Ectodermal cell (in vitro differentiated cells): ENCODE measurements at regions not wholly inside any gene's neighbourhood (a gene's known extent, or its start where the extent isn't known, plus 50 kb on each side); places are given as distances from the start of the nearest gene placed in this dataset.

Experiments used
- H3K27ac ChIP-seq: 2 replicates; pipeline ENCODE4 v1.7.0; 2013; ENCODE audit warnings: mild to moderate bottlenecking, low read depth, low read length; ENCODE audit not compliant: insufficient read depth, poor library complexity, severe bottlenecking
- H3K27me3 ChIP-seq: 2 replicates; pipeline ENCODE4 v1.7.0; 2013; ENCODE audit warnings: mild to moderate bottlenecking, low read length; ENCODE audit not compliant: insufficient read depth, control insufficient read depth, poor library complexity, severe bottlenecking
- H3K36me3 ChIP-seq: one replicate; pipeline ENCODE4 v1.7.0; 2013; ENCODE audit warnings: low read length; ENCODE audit not compliant: control insufficient read depth, insufficient read depth
- H3K4me1 ChIP-seq: one replicate; pipeline ENCODE4 v1.7.0; 2013; ENCODE audit warnings: low read length; ENCODE audit not compliant: control insufficient read depth, insufficient read depth
- H3K4me3 ChIP-seq: 2 replicates; pipeline ENCODE4 v1.7.0; 2013; ENCODE audit warnings: low read depth, low read length, control low read depth; ENCODE audit not compliant: insufficient read depth
- H3K9me3 ChIP-seq: 2 replicates; pipeline ENCODE4 v1.7.0; 2013; ENCODE audit warnings: mild to moderate bottlenecking, low read length, moderate library complexity; ENCODE audit not compliant: control insufficient read depth
- WGBS, 2 experiments: methylation state at CpG; one replicate each; pipeline ENCODE4 v1.1.7; 2013; ENCODE audit warnings: missing lambda C conversion rate in 2 of 2; 5-methylcytosine and 5-hydroxymethylcytosine counted together

DNA sequence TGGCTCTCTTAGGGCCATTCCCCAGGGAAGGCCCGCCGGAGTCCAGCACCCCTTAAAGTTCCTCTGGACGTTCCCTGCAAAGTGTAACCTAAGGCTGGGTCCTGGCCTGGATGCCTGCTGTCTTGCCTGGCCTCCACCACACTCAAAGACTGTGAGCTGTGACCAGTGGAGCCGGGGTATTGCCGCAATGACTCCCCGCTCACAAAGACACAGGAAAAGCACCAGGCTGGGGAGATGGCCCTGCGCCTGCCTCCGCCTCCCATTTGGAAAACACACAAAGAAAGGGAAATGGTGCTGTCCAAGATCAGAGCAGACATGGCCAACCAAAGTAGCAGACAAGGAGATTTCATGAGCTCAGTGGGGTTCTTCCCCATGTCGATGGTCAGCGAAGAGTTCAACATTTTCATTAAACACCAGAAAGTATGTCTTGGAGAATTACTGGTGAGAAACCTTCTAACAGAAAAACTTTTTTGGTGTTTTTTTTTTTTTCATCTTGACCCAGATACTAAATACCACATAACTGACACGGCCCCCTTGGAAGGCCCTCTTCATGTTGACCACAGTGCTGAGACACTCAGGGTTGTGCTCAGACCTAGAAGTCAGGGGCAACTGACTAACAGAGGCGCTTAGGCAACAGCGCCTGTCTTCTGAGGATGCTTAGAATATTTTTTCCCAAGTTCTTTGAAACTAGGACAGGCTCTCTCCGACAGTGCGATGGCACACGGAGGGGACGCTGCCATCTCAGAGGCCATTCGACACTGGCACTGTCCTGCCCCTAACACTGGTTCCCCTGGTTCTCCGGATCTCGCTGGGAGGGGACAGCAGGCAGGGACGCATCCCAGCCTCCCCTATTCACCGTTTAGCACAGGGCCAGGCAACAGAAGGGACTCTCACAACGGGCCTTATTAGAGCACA lies 226.4 kb upstream of the ID2 start:
- WGBS, 2 experiments: 92% methylated on average over 23 of the region's 23 CpGs
- Histone ChIP-seq H3K36me3 (no peaks in the 10 kb centered on the region), H3K9me3 (no peaks in the 10 kb centered on the region), H3K4me1 (no peaks in the 10 kb centered on the region), H3K4me3 (no peak overlapping the region), H3K27ac (no peak overlapping the region), H3K27me3 (no peaks in the 10 kb centered on the region)

DNA sequence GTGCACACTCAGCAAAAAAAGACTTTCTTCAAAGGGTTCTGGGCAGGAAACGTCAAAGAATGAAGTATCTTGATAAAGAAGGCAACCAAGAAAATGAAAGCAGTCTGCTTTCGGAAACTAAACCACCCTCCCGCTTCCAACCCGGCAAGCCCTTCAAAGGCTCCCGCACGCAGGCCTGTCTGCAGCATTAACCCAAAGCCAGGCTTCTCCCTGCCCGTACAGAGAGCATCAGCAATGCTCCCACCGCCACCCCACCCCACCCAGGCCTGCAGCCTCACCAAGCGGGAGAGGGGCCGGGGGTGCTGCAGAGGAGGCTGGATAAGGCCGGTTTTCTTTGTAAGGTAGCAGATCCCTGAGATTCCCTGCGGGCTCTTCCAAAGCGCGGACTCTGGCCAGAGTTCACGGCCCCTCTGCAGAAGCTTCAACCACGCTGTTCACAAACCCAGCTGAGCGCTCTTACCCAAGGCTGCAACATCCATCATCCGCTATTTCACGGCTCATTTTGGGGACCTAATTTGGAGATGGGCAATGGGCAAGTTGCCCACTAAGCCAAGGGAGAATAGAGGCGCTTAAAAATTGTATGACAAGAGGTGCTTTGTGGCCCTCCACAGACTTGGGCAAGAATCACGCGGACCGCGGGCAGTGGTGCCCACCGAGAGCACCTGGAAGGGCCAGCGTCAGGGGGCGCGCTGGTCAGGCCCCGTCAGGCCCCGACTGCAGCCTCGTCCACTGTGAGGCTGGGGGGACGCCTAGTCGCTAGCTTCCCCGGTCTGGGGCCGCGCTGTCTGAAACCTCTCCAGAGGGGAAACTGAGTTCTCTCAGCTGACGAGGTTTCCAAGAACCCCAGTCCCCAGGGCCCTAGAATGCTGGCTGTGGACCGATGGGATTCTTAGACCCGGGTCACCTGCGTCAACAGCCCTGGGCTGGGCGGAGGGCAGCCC lies 225.4 kb upstream of the ID2 start:
- no peak overlapping the region for H3K4me3 ChIP-seq
- no peak overlapping the region for H3K27ac ChIP-seq
- 94 to 95% methylated on average over 41 of the region's 41 CpGs for WGBS, 2 experiments
- no peaks in the 10 kb centered on the region for H3K9me3 ChIP-seq
- no peaks in the 10 kb centered on the region for H3K27me3 ChIP-seq
- no peaks in the 10 kb centered on the region for H3K4me1 ChIP-seq
- no peaks in the 10 kb centered on the region for H3K36me3 ChIP-seq

GRCh38 chr2:8457092-8457481 lies 224.8 kb upstream of the ID2 start:
- H3K36me3 ChIP-seq: no peaks in the 10 kb centered on the region
- no peak overlapping the region for H3K4me3 ChIP-seq
- H3K27me3 ChIP-seq: no peaks in the 10 kb centered on the region
- no peaks in the 10 kb centered on the region for H3K4me1 ChIP-seq
- H3K9me3 ChIP-seq: no peaks in the 10 kb centered on the region
- 91 to 93% methylated on average over 38 to 41 of the region's 41 CpGs for WGBS, 2 experiments
- H3K27ac ChIP-seq: no peak overlapping the region

DNA sequence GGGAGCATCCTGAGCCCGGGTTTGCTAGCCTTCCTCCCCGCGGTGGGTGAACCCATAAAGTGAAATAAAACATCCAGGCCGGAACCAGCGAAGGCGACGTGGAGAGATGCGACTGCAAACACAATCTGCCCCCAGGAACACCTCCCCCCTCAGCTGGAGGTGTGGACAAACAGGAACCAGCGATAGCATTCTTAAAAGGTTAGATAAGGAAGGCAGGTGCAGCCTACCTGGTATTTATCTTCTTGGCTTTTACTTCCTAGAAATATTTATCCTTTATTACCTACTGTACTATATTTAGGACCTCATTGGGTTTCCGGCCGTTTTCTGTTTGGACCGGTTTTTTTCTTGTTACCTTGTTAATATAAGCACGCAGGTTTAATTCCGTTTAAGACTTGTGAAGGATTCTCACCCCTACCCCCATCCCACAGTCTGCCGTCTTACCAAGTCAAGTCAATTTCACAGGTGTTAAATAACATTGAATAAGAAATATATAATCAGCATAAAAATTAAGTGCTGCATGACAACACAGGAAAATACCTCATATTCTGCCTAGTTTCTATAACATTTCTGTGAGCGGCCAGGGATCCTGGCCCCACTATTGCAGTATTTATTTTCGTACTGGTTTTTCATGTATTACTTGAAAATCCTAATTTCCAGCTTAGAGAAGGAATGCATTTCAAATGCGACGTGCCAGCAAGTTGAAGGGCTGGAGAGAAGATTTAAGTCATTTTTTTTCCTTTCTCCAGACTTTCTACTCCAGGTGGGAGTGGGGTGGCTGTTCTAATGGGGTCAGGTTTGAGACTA lies 224.0 kb upstream of the ID2 start:
- no peak overlapping the region for H3K27ac ChIP-seq
- no peaks in the 10 kb centered on the region for H3K9me3 ChIP-seq
- no peaks in the 10 kb centered on the region for H3K4me1 ChIP-seq
- H3K27me3 ChIP-seq: no peaks in the 10 kb centered on the region
- H3K4me3 ChIP-seq: no peak overlapping the region
- WGBS, 2 experiments: 93 to 94% methylated on average over 16 to 19 of the region's 19 CpGs
- no peaks in the 10 kb centered on the region for H3K36me3 ChIP-seq

DNA sequence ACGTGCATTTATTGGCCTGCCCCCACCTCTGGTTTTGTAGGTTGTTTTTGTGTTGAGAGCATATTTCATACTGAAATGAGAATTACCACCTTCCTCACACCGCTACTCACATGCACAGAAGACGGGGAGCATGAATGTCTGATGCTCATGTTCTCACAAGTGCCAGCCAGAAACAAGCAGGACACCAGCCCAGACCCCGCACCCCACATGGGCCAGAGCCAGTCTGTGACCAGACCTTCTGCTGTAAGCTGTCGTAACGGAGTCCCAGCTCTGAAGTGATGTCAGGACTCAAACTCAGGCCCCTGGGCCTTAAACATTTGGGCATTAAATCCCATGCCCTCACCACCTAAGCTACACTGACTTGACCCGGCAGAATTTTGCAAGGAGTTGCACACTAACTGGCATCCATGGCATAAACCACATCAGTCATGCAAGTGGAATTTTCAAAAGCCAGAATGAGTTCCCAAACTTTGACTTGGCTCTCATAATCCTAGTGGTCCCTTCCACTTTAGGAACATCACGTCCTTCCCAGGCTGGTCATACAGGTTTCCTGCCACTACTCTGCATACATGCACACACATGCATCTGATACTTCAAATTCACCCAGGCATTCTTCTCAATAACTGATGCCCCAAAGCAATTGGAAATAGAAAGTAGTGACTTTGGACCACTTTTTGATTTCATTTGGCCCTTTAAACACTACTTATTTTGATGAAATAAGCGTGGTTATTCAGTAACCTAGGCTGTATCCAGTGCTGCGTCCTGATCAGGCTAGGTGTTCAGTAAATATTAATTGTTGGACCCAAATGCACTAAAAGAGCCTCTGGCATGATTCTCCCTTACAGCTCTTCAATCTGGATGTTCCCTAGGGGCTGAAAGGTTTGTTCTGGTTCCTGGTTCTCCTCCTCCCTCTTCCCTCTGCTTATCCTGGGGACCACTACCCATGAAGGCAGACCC lies 223.1 kb upstream of the ID2 start:
- H3K36me3 ChIP-seq: no peaks in the 10 kb centered on the region
- WGBS, 2 experiments: 92 to 94% methylated on average over 10 of the region's 10 CpGs
- no peaks in the 10 kb centered on the region for H3K9me3 ChIP-seq
- H3K27ac ChIP-seq: no peak overlapping the region
- H3K4me1 ChIP-seq: no peaks in the 10 kb centered on the region
- H3K27me3 ChIP-seq: no peaks in the 10 kb centered on the region
- H3K4me3 ChIP-seq: no peak overlapping the region

DNA sequence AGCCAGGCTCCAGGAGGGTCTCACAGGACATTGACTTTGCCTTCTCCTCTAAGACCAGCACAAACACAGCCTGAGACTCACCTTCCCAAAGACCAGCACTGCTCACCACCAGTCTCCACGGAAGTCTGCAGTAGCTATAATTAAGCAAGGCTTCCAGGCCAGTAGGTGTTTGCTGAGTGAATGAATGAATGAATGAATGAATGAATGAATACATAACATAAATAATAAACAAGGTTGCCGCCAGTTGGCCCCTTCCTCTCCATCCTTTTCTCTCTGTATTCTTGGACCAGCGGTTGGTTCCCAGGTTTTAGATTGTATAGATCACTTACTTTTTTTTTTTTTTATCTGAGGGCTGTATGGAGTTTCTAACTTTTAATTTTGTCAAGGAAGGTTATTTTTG lies 222.4 kb upstream of the ID2 start:
- H3K36me3 ChIP-seq: no peaks in the 10 kb centered on the region
- H3K4me3 ChIP-seq: no peak overlapping the region
- no peaks in the 10 kb centered on the region for H3K4me1 ChIP-seq
- no peaks in the 10 kb centered on the region for H3K27me3 ChIP-seq
- 93% methylated on average over 1 of the region's 3 CpGs; no CpG with 5 or more reads in 1 of the 2 experiments for WGBS, 2 experiments
- no peaks in the 10 kb centered on the region for H3K9me3 ChIP-seq
- H3K27ac ChIP-seq: no peak overlapping the region

GRCh38 chr2:8461341-8461740 lies 220.5 kb upstream of the ID2 start:
- H3K9me3 ChIP-seq: no peaks in the 10 kb centered on the region
- WGBS, 2 experiments: 94 to 100% methylated on average over 1 of the region's 1 CpG
- no peaks in the 10 kb centered on the region for H3K27me3 ChIP-seq
- H3K36me3 ChIP-seq: no peaks in the 10 kb centered on the region
- no peak overlapping the region for H3K4me3 ChIP-seq
- H3K4me1 ChIP-seq: no peaks in the 10 kb centered on the region
- H3K27ac ChIP-seq: no peak overlapping the region

DNA sequence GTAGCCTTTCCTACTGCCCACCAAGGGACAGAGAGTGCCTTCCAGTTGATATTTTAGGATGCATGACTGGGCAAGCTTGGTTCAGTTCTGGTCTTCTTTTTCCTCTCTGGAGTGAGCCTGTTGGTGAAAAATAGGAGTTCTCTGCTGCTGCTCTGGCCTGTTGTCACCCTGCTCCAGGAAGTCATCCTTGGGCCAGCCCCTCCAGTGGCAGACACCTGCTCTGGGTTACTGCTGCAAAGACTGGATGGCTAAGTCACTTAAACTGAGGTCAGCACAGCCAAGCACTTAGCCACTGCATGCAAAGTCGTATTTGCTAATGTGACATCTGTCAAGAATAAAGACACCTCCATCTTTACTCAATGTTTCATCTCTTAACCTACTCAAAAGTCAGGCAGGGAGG lies 219.6 kb upstream of the ID2 start:
- no peaks in the 10 kb centered on the region for H3K36me3 ChIP-seq
- H3K27me3 ChIP-seq: no peaks in the 10 kb centered on the region
- H3K4me1 ChIP-seq: no peaks in the 10 kb centered on the region
- no peaks in the 10 kb centered on the region for H3K9me3 ChIP-seq
- WGBS, 2 experiments: 86% methylated on average over 1 of the region's 1 CpG; no CpG with 5 or more reads in 1 of the 2 experiments
- no peak overlapping the region for H3K27ac ChIP-seq
- no peak overlapping the region for H3K4me3 ChIP-seq
